H1 (cell line): ENCODE measurements at regions not wholly inside any gene's neighbourhood (a gene's known extent, or its start where the extent isn't known, plus 50 kb on each side); places are given as distances from the start of the nearest gene placed in this dataset.

Experiments
- EP300 ChIP-seq, 2 experiments: IDR thresholded peaks; 1 replicate in 1 of 2; 2 replicates in 1 of 2; pipeline ENCODE4 v1.6.1; 2011 to 2012; ENCODE audit warnings: low read depth in 2 of 2, low read length in 2 of 2, mild to moderate bottlenecking in 2 of 2, borderline replicate concordance in 1 of 2, inconsistent platforms in 1 of 2, moderate library complexity in 1 of 2
- POLR2A ChIP-seq, 2 experiments: IDR thresholded peaks; 1 replicate in 1 of 2; 2 replicates in 1 of 2; pipeline ENCODE4 v1.6.1; 2011; ENCODE audit warnings: low read depth in 2 of 2, low read length in 2 of 2, mild to moderate bottlenecking in 2 of 2; ENCODE audit errors: control extremely low read depth in 1 of 2
- RXRA ChIP-seq: IDR thresholded peaks from 2 replicates; pipeline ENCODE4 v1.6.1; 2011; ENCODE audit warnings: low read depth, mild to moderate bottlenecking, low read length, moderate library complexity; ENCODE audit not compliant: insufficient read depth
- TCF12 ChIP-seq: IDR thresholded peaks from 2 replicates; pipeline ENCODE4 v1.6.1; 2011; ENCODE audit warnings: low read depth, mild to moderate bottlenecking, low read length
- USF2 ChIP-seq: IDR thresholded peaks from 2 replicates; pipeline ENCODE4 v1.6.1; 2011; ENCODE audit warnings: low read length, improper control_type of control experiment

DNA sequence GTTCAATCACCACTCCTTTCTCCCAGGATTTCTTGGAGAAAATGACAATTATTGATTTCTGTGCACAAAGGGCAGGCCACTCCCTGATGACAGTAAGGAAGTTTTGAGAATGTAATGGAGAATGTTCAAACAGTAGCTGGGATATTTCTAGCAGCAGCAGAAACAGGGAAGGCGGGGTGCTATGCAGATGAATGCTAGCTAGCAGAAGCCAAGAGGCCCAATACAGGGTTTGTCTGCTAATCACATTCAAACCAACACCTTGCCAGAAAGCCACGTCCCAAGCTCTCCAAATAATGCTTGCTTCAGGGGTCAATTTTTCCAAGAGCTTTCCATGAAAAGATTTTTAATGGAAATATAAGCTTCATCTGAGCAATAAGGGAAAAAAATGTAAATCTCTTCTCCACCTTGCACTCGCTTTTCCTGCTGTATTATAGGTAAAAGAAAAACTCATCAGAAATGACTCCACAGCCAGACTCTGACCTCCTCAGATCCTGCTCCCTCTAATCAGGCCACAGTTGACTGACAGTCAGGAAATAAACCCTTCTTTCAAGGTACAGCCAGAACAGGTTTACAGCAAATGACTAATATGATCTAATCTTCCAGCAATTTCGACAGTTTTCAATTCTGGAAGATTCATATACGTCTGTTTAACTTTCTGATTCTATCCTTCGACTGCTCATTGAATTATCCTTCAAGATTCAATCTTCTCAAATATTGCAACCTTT, 84.7 kb upstream of the PCDH19 start:
- TF ChIP-seq RXRA (no peak), POLR2A (IDR thresholded peaks at IDR 0.05; ENCODE audit: control extremely low read depth in 1 of 2, low read depth in 2 of 2, low read length in 2 of 2) (no peak), EP300 (IDR thresholded peaks at IDR 0.05; ENCODE audit: borderline replicate concordance in 1 of 2, low read depth in 2 of 2, low read length in 2 of 2) (no peak), USF2 (no peak), TCF12 (no peak)
